Gastroesophageal sphincter (tissue), 3 donors: ENCODE measurements at regions not wholly inside any gene's neighbourhood (a gene's known extent, or its start where the extent isn't known, plus 50 kb on each side); places are given as distances from the start of the nearest gene placed in this dataset.

Experiments
- CTCF ChIP-seq, 4 experiments: fragments of 200-600 bp in 2 of 4; fragments of 450-650 bp in 2 of 4; sonication (generic) in 1 of 4; IDR thresholded peaks; one replicate each; pipeline ENCODE4 v1.5.1; 2017 to 2019; ENCODE audit warnings: antibody characterized with exemption in 4 of 4, mild to moderate bottlenecking in 2 of 4, moderate library complexity in 2 of 4
- POLR2A ChIP-seq, 2 donors: fragments of 450-650 bp; IDR thresholded peaks; one replicate each; pipeline ENCODE4 v1.6.1; 2017; ENCODE audit warnings: antibody characterized with exemption in 2 of 2, mild to moderate bottlenecking in 2 of 2, moderate library complexity in 1 of 2

GRCh38 chr22:48570912-48571311 lies 1256.8 kb downstream of the BRD1 start:
- TF ChIP-seq CTCF (IDR thresholded peaks at IDR 0.05) = no peak
- TF ChIP-seq POLR2A (IDR thresholded peaks at IDR 0.05) = no peak
